ENCODE measurements at regions not wholly inside any gene's neighbourhood (a gene's known extent, or its start where the extent isn't known, plus 50 kb on each side); places are given as distances from the start of the nearest gene placed in this dataset.

- TF ChIP-seq KDM1A (IDR thresholded peaks at IDR 0.05; ENCODE audit: borderline replicate concordance, low read length) (no peak), EZH2 (IDR thresholded peaks at IDR 0.05; ENCODE audit: low read depth, low read length, severe bottlenecking) (no peak)
- TF ChIP-seq, protein P1, sequence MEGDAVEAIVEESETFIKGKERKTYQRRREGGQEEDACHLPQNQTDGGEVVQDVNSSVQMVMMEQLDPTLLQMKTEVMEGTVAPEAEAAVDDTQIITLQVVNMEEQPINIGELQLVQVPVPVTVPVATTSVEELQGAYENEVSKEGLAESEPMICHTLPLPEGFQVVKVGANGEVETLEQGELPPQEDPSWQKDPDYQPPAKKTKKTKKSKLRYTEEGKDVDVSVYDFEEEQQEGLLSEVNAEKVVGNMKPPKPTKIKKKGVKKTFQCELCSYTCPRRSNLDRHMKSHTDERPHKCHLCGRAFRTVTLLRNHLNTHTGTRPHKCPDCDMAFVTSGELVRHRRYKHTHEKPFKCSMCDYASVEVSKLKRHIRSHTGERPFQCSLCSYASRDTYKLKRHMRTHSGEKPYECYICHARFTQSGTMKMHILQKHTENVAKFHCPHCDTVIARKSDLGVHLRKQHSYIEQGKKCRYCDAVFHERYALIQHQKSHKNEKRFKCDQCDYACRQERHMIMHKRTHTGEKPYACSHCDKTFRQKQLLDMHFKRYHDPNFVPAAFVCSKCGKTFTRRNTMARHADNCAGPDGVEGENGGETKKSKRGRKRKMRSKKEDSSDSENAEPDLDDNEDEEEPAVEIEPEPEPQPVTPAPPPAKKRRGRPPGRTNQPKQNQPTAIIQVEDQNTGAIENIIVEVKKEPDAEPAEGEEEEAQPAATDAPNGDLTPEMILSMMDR (IDR thresholded peaks at IDR 0.05; ENCODE audit: control extremely low read depth in 1 of 3, insufficient read depth in 1 of 3, low read depth in 1 of 3, low read length in 3 of 3), result no peak
These were observed 100.1 kb downstream of the RAB11FIP2 start for GRCh38 chr10:117946525-117947070.

Measured in H1 (cell line).